ENCODE measurements at regions not wholly inside any gene's neighbourhood (a gene's known extent, or its start where the extent isn't known, plus 50 kb on each side); places are given as distances from the start of the nearest gene placed in this dataset.

- TF ChIP-seq CTCF (conservative IDR thresholded peaks at IDR 0.05) (no peak), ZFX (IDR thresholded peaks at IDR 0.05) (no peak)
These were observed 55.4 kb upstream of the KIAA1217 start for GRCh38 chr10:24153537-24153936.

All from C4-2B (cell line).